ENCODE measurements at regions not wholly inside any gene's neighbourhood (a gene's known extent, or its start where the extent isn't known, plus 50 kb on each side); places are given as distances from the start of the nearest gene placed in this dataset.
A peak's percentile ranks its signal among the peaks of the same experiment; 100 is the strongest.

GRCh38 chr6:45763281-45763680 lies 252.4 kb downstream of the CLIC5 start:
- Histone ChIP-seq H3K27me3 (ENCODE audit: insufficient read depth, low read length) (no peaks in the 10 kb centered on the region), H4K91ac (ENCODE audit: low read depth, low read length) (no peak overlapping the region), H3K4me1 (ENCODE audit: control insufficient read depth in 1 of 2, insufficient read depth in 2 of 2, low read length in 2 of 2) (no peaks in the 10 kb centered on the region), H2BK120ac (ENCODE audit: insufficient read depth, low read length, poor library complexity) (no peak overlapping the region), H2BK12ac (ENCODE audit: low read length) (no peak overlapping the region), H3K4me2 (ENCODE audit: low read length) (no peak overlapping the region), H3K4ac (ENCODE audit: low read depth, low read length) (no peak overlapping the region), H4K8ac (ENCODE audit: low read depth, low read length) (no peak overlapping the region), H3K79me1 (ENCODE audit: low read length) (no peaks in the 10 kb centered on the region), H3K36me3 (ENCODE audit: control insufficient read depth in 1 of 2, insufficient read depth in 2 of 2, low read length in 2 of 2) (no peaks in the 10 kb centered on the region), H3K14ac (ENCODE audit: low read length) (no peak overlapping the region), H3K27ac (ENCODE audit: low read depth, low read length) (no peak overlapping the region), H3K9ac (ENCODE audit: low read length) (no peak overlapping the region), H3K23ac (ENCODE audit: low read length) (no peak overlapping the region), H2AFZ (ENCODE audit: insufficient read depth, low read length, poor library complexity) (no peak overlapping the region), H3K4me3 (ENCODE audit: low read depth, low read length) (no peak overlapping the region), H2BK5ac (ENCODE audit: low read depth, low read length, poor library complexity) (no peak overlapping the region), H2AK5ac (ENCODE audit: low read length) (no peak overlapping the region), H3K79me2 (ENCODE audit: control insufficient read depth, insufficient read depth, low read length, poor library complexity) (no peaks in the 10 kb centered on the region), H3K18ac (ENCODE audit: low read length) (no peak overlapping the region), H4K12ac (ENCODE audit: low read depth, low read length) (no peak overlapping the region), H3K9me3 (ENCODE audit: insufficient read depth, low read depth, low read length) (no peaks in the 10 kb centered on the region)
- DNase-seq: no peak

DNA sequence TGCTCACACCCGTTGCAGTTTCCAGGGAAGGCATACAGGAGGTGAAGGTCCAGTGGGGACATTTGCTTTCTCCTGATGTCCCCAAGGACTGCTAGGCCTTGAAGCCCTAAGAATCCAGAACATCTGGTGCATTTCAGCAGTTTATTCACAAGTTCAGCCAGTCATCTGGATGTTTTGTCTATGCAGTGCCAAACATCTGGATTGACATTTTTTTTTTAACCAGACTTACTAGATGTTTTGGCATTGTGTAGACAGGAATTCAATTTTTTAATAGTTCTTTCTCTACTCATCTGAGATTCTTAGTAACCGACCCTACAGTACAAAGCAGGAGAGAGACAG lies 256.2 kb downstream of the CLIC5 start:
- H2BK5ac ChIP-seq (ENCODE audit: low read depth, low read length, poor library complexity): no peak overlapping the region

DNA sequence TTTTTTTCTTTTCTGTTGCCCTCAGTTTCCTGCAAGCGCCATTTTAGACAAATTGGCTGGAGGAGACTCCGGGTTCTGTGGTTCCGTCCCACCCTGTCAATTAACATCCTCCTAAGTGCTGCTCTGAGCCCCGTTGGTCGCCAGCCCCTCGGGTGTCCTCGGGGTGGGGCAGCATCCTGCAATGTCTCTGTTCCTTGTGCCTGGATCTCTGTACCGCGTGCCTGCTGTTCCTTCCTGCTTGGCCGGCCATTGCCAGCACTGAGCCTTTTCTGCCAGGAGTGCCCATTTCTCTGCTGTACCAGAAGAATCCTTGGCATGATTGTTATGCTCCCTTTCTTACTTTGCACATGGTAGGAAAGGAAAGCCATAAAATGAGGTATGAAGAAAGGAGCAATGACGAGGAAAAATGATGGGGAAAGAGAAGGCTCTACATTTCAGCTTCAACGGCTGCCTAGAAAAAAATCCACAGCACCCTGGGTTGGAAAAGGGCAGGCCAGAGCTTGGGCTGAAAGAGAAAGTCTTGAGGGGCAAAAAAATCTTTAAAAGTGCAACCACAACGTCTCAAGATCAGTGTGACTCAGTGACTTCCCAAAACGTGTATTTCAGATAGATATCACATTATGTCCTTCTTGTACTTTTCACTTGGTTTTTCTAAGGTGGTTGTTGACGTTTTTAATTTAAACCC lies 256.7 kb downstream of the CLIC5 start:
- no peak overlapping the region for H4K12ac ChIP-seq (ENCODE audit: low read depth, low read length)
- no peak overlapping the region for H2BK5ac ChIP-seq (ENCODE audit: low read depth, low read length, poor library complexity)
- H3K36me3 ChIP-seq (ENCODE audit: control insufficient read depth in 1 of 2, insufficient read depth in 2 of 2, low read length in 2 of 2): no peaks in the 10 kb centered on the region
- no peak overlapping the region for H3K14ac ChIP-seq (ENCODE audit: low read length)
- H3K18ac ChIP-seq (ENCODE audit: low read length): no peak overlapping the region
- no peaks in the 10 kb centered on the region for H3K79me2 ChIP-seq (ENCODE audit: control insufficient read depth, insufficient read depth, low read length, poor library complexity)
- no peaks in the 10 kb centered on the region for H3K27me3 ChIP-seq (ENCODE audit: insufficient read depth, low read length)
- no peak overlapping the region for H2BK120ac ChIP-seq (ENCODE audit: insufficient read depth, low read length, poor library complexity)
- H4K91ac ChIP-seq (ENCODE audit: low read depth, low read length): no peak overlapping the region
- DNase-seq: peak in 1 of 2 donors; percentile 4
- no peak overlapping the region for H3K27ac ChIP-seq (ENCODE audit: low read depth, low read length)
- no peak overlapping the region for H2BK12ac ChIP-seq (ENCODE audit: low read length)
- no peaks in the 10 kb centered on the region for H3K79me1 ChIP-seq (ENCODE audit: low read length)
- no peak overlapping the region for H3K4me3 ChIP-seq (ENCODE audit: low read depth, low read length)
- no peak overlapping the region for H3K9ac ChIP-seq (ENCODE audit: low read length)
- H3K4me2 ChIP-seq (ENCODE audit: low read length): no peak overlapping the region
- no peak overlapping the region for H3K23ac ChIP-seq (ENCODE audit: low read length)
- H2AK5ac ChIP-seq (ENCODE audit: low read length): no peak overlapping the region
- no peaks in the 10 kb centered on the region for H3K9me3 ChIP-seq (ENCODE audit: insufficient read depth, low read depth, low read length)
- no peak overlapping the region for H4K8ac ChIP-seq (ENCODE audit: low read depth, low read length)
- no peaks in the 10 kb centered on the region for H3K4me1 ChIP-seq (ENCODE audit: control insufficient read depth in 1 of 2, insufficient read depth in 2 of 2, low read length in 2 of 2)
- no peak overlapping the region for H3K4ac ChIP-seq (ENCODE audit: low read depth, low read length)
- no CpG with 5 or more reads among the region's 15 CpGs for WGBS (ENCODE audit: extremely low coverage, insufficient coverage, insufficient read length)
- H2AFZ ChIP-seq (ENCODE audit: insufficient read depth, low read length, poor library complexity): no peak overlapping the region

More for the DNA sequence above, 256.2 kb downstream of the CLIC5 start:
- H3K4ac ChIP-seq (ENCODE audit: low read depth, low read length): no peak overlapping the region
- H3K14ac ChIP-seq (ENCODE audit: low read length): no peak overlapping the region
- H3K9ac ChIP-seq (ENCODE audit: low read length): no peak overlapping the region
- no peak overlapping the region for H3K4me2 ChIP-seq (ENCODE audit: low read length)
- H3K23ac ChIP-seq (ENCODE audit: low read length): no peak overlapping the region
- H3K79me2 ChIP-seq (ENCODE audit: control insufficient read depth, insufficient read depth, low read length, poor library complexity): no peaks in the 10 kb centered on the region
- H3K27ac ChIP-seq (ENCODE audit: low read depth, low read length): no peak overlapping the region
- no peak overlapping the region for H2BK120ac ChIP-seq (ENCODE audit: insufficient read depth, low read length, poor library complexity)
- no peak overlapping the region for H4K8ac ChIP-seq (ENCODE audit: low read depth, low read length)
- H2AFZ ChIP-seq (ENCODE audit: insufficient read depth, low read length, poor library complexity): no peak overlapping the region
- H3K4me1 ChIP-seq (ENCODE audit: control insufficient read depth in 1 of 2, insufficient read depth in 2 of 2, low read length in 2 of 2): no peaks in the 10 kb centered on the region
- no peaks in the 10 kb centered on the region for H3K9me3 ChIP-seq (ENCODE audit: insufficient read depth, low read depth, low read length)
- WGBS (ENCODE audit: extremely low coverage, insufficient coverage, insufficient read length): no CpG with 5 or more reads among the region's 2 CpGs
- no peak overlapping the region for H3K18ac ChIP-seq (ENCODE audit: low read length)
- no peaks in the 10 kb centered on the region for H3K36me3 ChIP-seq (ENCODE audit: control insufficient read depth in 1 of 2, insufficient read depth in 2 of 2, low read length in 2 of 2)
- H2AK5ac ChIP-seq (ENCODE audit: low read length): no peak overlapping the region
- H3K79me1 ChIP-seq (ENCODE audit: low read length): no peaks in the 10 kb centered on the region
- H3K27me3 ChIP-seq (ENCODE audit: insufficient read depth, low read length): no peaks in the 10 kb centered on the region
- no peak overlapping the region for H2BK12ac ChIP-seq (ENCODE audit: low read length)
- H4K12ac ChIP-seq (ENCODE audit: low read depth, low read length): no peak overlapping the region
- no peak overlapping the region for H4K91ac ChIP-seq (ENCODE audit: low read depth, low read length)
- H3K4me3 ChIP-seq (ENCODE audit: low read depth, low read length): no peak overlapping the region
- DNase-seq: no peak

- no peak for DNase-seq
Observed at GRCh38 chr6:45757443-45758130, 258.1 kb downstream of the CLIC5 start.

More at GRCh38 chr6:45757443-45758130, 258.1 kb downstream of the CLIC5 start:
- H3K79me2 ChIP-seq (ENCODE audit: control insufficient read depth, insufficient read depth, low read length, poor library complexity): no peaks in the 10 kb centered on the region
- no peak overlapping the region for H2AFZ ChIP-seq (ENCODE audit: insufficient read depth, low read length, poor library complexity)
- H4K12ac ChIP-seq (ENCODE audit: low read depth, low read length): no peak overlapping the region
- H3K18ac ChIP-seq (ENCODE audit: low read length): no peak overlapping the region
- no peak overlapping the region for H3K27ac ChIP-seq (ENCODE audit: low read depth, low read length)
- H3K4me2 ChIP-seq (ENCODE audit: low read length): no peak overlapping the region
- no peak overlapping the region for H4K91ac ChIP-seq (ENCODE audit: low read depth, low read length)
- H2BK5ac ChIP-seq (ENCODE audit: low read depth, low read length, poor library complexity): no peak overlapping the region
- WGBS (ENCODE audit: extremely low coverage, insufficient coverage, insufficient read length): no CpG with 5 or more reads among the region's 3 CpGs
- no peak overlapping the region for H2BK120ac ChIP-seq (ENCODE audit: insufficient read depth, low read length, poor library complexity)
- H3K36me3 ChIP-seq (ENCODE audit: control insufficient read depth in 1 of 2, insufficient read depth in 2 of 2, low read length in 2 of 2): no peaks in the 10 kb centered on the region
- H2AK5ac ChIP-seq (ENCODE audit: low read length): no peak overlapping the region
- H3K9me3 ChIP-seq (ENCODE audit: insufficient read depth, low read depth, low read length): no peaks in the 10 kb centered on the region
- H2BK12ac ChIP-seq (ENCODE audit: low read length): no peak overlapping the region
- H3K23ac ChIP-seq (ENCODE audit: low read length): no peak overlapping the region
- no peak overlapping the region for H3K9ac ChIP-seq (ENCODE audit: low read length)
- no peak overlapping the region for H4K8ac ChIP-seq (ENCODE audit: low read depth, low read length)
- H3K14ac ChIP-seq (ENCODE audit: low read length): no peak overlapping the region
- H3K79me1 ChIP-seq (ENCODE audit: low read length): no peaks in the 10 kb centered on the region
- no peaks in the 10 kb centered on the region for H3K4me1 ChIP-seq (ENCODE audit: control insufficient read depth in 1 of 2, insufficient read depth in 2 of 2, low read length in 2 of 2)
- H3K27me3 ChIP-seq (ENCODE audit: insufficient read depth, low read length): no peaks in the 10 kb centered on the region
- H3K4me3 ChIP-seq (ENCODE audit: low read depth, low read length): no peak overlapping the region
- no peak overlapping the region for H3K4ac ChIP-seq (ENCODE audit: low read depth, low read length)
